ENCODE measurements at regions not wholly inside any gene's neighbourhood (a gene's known extent, or its start where the extent isn't known, plus 50 kb on each side); places are given as distances from the start of the nearest gene placed in this dataset.
A peak's percentile ranks its signal among the peaks of the same experiment; 100 is the strongest.
"Not testable (repeated sequence)": the region's sequence is repeated elsewhere in the genome, so short reads cannot be mapped to it uniquely, and the experiment has no call there.

- not testable (repeated sequence) for DNase-seq
Observed at GRCh38 chr1:228796945-228797344, 61.7 kb downstream of the RHOU start.

DNA sequence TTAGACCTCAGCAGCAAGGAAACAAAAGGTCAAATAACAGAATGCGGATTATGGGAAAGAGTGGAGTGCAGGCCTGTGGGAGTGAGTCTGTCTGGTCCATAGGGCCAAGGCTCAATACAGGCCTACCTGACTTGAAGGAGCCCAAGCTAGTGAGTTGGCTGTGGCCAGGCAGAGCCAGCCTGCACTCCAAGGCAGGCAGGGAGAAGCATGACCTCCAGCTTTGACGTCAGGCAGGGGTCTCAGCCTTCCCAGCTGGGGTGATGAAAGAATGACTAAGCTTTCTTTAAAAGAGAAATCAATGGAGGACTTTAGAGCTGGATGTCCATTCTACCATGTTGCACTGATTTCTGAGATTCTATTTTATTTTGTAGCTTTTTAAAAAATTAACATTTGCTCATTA, 62.8 kb downstream of the RHOU start:
- no peak for DNase-seq

DNA sequence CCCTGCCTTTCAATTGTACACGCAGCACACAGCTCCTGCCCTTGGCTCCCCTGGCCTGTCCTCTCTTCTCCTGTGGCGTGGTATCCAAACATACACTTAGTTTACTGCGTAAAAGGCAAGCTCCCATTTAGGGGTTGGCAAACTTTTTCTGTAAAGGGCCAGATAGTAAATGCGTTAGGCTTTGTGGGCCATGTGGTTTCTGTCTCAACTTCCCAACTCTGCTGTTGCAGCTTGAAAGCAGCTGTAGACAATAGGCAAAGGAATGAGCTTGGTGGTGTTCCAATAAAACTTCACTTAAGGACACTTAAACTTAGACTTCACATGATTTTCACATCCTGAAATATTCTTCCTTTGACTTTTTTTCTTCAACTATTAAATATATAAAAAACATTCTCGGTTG, 63.3 kb downstream of the RHOU start:
- no peak for DNase-seq

DNA sequence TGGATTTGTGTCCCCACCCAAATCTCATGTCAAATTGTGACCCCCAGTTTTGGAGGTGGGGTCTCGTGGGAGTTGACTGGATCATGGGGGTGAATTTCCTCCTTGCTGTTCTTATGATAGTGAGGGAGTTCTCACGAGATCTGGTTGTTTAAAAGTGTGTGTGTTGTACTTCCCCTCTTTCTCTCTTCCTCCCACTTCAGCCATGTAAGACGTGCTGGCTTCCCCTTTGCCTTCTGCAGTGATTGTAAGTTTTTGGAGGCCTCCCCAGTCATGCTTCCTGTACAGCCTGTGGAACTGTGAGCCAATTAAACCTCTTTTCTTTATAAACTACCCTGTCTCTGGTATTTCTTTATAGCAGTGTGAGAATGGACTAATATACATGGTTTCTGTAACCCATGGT, 64.6 kb downstream of the RHOU start:
- DNase-seq, result no peak

- DNase-seq, result no peak
Observed at GRCh38 chr1:228801068-228801467, 65.8 kb downstream of the RHOU start.

- no peak for DNase-seq
Observed at GRCh38 chr1:228802386-228803220, 67.3 kb downstream of the RHOU start.

DNA sequence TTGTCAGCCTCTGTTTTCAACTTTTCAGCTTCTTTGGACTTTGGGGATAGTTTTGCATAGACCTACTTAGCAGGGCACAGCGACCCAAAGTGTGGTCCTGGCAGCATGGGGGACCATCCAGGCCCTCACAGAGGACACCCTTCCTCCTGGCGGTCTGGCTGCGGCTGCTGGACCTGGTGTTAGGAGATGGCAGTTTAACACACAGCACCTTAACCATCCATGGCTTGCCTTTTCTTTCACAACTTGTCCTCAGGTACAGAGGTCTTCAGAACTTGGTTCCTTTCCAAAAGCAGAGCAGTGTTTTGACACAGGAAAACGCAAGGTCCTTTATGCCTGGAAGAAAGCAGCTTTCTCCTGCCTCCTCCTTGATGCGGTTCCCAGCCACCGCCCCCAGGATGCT, 68.1 kb downstream of the RHOU start:
- DNase-seq, result no peak

DNA sequence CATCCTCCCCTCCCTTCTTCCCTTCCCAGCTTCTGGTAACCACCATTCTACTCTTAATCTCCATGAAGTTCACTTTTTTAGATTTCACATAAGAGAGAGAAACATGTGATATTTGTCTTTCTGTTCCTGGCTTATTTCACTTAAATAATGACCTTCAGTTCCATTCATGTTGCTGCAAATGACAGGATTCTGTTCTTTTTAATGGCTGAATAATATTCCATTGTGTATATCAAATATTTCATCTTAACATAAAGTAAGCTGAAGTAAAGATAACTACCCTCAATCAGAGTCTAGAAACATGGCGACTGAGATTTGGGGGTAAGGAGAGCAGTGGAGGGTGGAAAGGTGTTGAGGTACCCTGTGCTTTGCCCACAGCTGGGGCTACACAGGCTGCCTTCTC, 68.9 kb downstream of the RHOU start:
- no peak for DNase-seq

GRCh38 chr1:228804640-228805413, 69.5 kb downstream of the RHOU start:
- peak; percentile 71 for DNase-seq

- peak; percentile 34 for DNase-seq
Observed at GRCh38 chr1:228807904-228808605, 72.8 kb downstream of the RHOU start.

DNA sequence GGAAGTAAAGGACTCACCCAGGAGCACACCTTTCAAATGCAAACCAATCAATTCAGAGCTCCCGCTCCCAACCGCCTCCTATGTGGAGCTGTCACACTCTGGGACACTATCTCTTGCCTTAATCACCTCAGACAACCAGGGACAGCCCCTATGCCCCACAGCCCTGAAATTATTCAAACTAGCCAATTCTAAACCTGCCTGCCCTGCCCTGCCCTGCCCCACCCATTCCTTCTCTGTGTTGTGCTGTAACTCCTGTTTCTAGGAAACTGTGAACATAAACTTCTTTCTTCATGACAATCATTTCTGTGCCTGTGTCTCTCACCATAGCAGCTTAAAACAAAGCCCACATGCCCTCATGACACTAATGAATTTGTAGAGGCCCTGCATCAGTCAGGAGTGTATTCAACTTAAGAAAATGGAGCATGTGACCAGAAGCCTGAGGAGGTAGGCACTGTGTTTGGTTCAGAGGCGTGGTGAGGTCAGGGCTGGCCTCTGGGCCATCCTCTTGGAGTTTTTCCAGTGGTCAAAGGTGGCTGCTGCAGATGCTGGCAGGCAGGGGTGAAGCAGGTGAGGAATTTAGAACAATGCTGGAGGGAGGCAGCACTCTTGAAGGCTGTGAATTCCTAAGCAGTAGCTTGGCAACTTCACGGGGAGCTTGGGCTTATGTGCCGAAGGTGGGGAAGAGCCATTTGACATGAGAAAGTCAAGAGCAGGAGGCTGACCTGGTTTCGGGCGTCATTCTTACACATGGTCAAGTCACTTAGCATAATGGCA, 74.5 kb downstream of the RHOU start:
- no peak for DNase-seq

DNA sequence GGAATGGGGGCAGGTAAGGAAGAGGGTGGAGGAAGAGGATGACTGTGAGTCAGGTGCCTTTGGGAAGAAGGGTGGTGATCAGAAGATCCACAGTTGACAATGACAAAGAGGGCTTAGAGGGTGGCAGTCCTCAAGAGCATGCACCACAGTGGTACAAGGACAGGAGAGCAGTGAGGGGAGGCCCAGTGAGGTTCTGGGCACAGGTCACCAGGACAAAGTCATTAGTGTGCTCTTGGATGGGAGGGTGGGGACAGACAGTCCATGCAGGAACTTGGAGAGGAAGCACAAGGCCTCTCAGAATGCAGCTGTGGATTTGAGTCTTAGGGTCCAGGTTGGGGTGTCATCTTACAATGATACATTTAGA, 75.1 kb downstream of the RHOU start:
- no peak for DNase-seq

DNA sequence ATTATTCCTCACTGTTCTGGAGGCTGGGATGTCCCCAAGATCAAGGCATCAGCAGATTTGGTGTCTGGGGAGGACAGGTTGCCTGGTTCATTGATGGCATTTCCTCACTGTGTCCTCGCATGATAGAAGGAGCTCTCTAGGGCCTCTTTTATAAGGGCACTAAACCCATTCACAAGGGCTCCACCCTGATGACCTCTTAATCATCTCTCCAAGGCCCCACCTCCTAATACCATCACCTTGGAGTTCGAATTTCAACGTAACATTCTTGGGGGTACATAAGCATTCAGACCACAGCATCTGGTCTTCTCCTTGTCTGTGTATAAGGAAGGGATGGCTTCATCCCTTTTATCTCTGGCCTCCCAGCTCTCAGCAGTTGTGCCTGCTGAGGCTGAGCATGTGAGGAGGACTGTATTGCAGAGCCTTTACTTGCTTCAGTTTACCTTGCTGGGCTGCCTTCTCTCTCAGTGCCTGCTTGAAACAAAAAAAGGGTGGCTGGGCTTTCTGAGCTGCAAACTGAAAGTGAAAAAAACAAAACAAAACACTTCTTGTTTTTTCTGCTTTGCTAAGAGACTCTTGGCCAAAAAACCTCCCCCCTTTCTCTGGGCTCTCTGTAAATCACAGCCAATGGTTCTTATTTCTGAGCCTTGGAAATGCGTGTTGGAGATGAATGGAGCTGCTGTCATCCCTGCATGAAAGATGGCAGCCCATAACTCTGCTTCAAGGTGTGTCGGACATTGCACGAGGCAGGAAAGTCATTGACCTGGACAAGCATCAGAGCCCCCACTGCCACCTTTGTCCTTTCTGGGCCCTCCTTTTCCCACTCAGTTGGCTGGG, 75.8 kb downstream of the RHOU start:
- peak; percentile 64 for DNase-seq

DNA sequence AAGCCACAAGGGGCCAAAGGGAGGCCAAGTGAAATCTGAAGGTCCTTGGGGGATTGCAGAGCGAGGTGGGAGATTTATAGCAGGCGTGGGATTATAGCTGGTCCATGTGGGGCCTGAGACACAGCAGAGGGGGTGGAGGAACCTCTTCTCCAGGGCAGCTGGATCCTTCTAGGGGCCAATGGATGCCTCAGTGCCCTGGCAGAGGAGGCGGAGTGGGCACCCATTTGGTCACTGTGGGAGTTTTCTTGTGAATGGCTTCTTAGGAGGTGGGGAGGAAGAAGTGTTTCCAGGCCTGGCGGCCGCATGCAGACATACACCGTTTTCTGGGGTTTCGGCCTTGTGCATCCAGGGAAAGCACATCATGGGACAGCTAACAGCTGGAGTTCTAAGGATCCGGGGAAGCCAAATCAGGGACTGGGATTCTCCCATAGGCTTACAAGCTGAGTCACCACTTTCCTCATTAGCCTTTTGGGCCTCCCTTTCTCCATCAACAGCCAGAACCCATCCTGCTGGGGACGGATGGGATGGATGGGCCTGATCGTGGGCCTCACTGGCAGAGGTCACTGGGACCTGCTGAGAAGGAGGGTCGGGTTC, 76.5 kb downstream of the RHOU start:
- no peak for DNase-seq

- no peak for DNase-seq
Observed at GRCh38 chr1:228812961-228813360, 77.7 kb downstream of the RHOU start.

DNA sequence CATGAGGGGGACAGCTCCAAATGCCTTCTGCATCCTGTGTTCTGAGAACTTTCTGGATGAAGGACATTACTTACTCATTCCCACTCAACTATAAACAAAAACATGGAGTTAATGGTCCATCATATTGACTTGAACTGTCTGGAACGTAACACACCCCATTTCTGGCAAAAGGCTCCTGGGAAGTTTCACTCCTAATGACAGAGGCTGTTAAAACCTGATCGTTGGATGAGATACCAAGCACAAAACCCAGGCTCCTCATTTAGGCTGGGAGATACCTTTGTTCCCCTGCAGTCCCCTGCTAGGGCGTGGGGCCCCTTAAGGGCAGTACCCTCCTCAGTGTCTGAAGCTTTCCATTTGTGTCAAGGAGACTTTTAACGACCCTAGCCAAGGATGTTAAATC, 78.9 kb downstream of the RHOU start:
- no peak for DNase-seq

- DNase-seq, result no peak
Observed at GRCh38 chr1:228818296-228818695, 83.0 kb downstream of the RHOU start.

GRCh38 chr1:228818928-228819630, 83.8 kb downstream of the RHOU start:
- DNase-seq, result no peak

- no peak for DNase-seq
Observed at GRCh38 chr1:228821252-228821651, 86.0 kb downstream of the RHOU start.

- no peak for DNase-seq
Observed at GRCh38 chr1:228823200-228823599, 87.9 kb downstream of the RHOU start.

- no peak for DNase-seq
Observed at GRCh38 chr1:228824366-228824765, 89.1 kb downstream of the RHOU start.

Measured in RPMI8226 (cell line).